HepG2 (cell line): ENCODE measurements at regions not wholly inside any gene's neighbourhood (a gene's known extent, or its start where the extent isn't known, plus 50 kb on each side); places are given as distances from the start of the nearest gene placed in this dataset.
"Not testable (repeated sequence)": the region's sequence is repeated elsewhere in the genome, so short reads cannot be mapped to it uniquely, and the experiment has no call there.

ENCODE experiments used
- ATAC-seq: fragments of 200-7000 bp; cut with Tn5 transposase; 3 replicates; pipeline ENCODE4 v1.9.1; 2020; ENCODE audit warnings: mild to moderate bottlenecking, moderate library complexity
- BruUV-seq: library from RNA; stranded (reverse); fragments of 400-500 nt; replicated peaks from 2 replicates; lab custom pipeline; 2021; lab: Mats Ljungman, UMichigan
- CTCF ChIA-PET: fragments of 300-600 bp; formaldehyde crosslinking; extraction: SDS; loops from one replicate; lab custom pipeline; 2021; ENCODE audit warnings: low total read pairs, inconsistent platforms, low intra/inter-chr PET ratio; lab: Yijun Ruan, JAX
- POLR2A ChIA-PET: fragments of 350-600 bp; sonication (Branson Sonifier 250); formaldehyde crosslinking; loops from one replicate; lab custom pipeline; 2020; ENCODE audit warnings: antibody characterized with exemption, inconsistent platforms; lab: Yijun Ruan, JAX
- DNase-seq: peaks from one replicate; pipeline ENCODE4 v3.0.0-alpha.2; 2015; ENCODE audit warnings: low spot score
- FAIRE-seq: peaks from 3 replicates; lab custom pipeline; 2011; peaks lifted over from hg19 to GRCh38; lab: Jason Lieb, UNC
- H2AFZ ChIP-seq: one replicate; pipeline ENCODE4 v1.6.1; 2011; ENCODE audit warnings: low read length, inconsistent platforms
- H3K27ac ChIP-seq: fragments of 300-600 bp; 3 replicates; pipeline ENCODE4 v1.8.0; 2011; ENCODE audit warnings: mixed run types, mild to moderate bottlenecking, mixed read lengths, low read length, inconsistent platforms; ENCODE audit not compliant: insufficient read depth; ENCODE audit errors: extremely low read length
- H3K27me3 ChIP-seq, 2 experiments: fragments of 200-600 bp in 1 of 2; 2 replicates in 1 of 2; 3 replicates in 1 of 2; pipeline versions ENCODE4 v1.6.0 to v1.8.0; 2011; ENCODE audit warnings: low read length in 2 of 2, mild to moderate bottlenecking in 2 of 2, moderate library complexity in 2 of 2, inconsistent platforms in 1 of 2; ENCODE audit not compliant: insufficient read depth in 2 of 2, control insufficient read depth in 1 of 2
- H3K36me3 ChIP-seq, 2 experiments: fragments of 200-600 bp in 1 of 2; replicated peaks in 1 of 2; 2 replicates in 1 of 2; 3 replicates in 1 of 2; pipeline versions ENCODE4 v1.5.1 to v1.8.0; 2011; ENCODE audit warnings: low read length in 2 of 2, inconsistent platforms in 1 of 2; ENCODE audit not compliant: insufficient read depth in 2 of 2, control insufficient read depth in 1 of 2
- H3K4me1 ChIP-seq: 2 replicates; pipeline ENCODE4 v1.5.1; 2012; ENCODE audit warnings: low read length, inconsistent platforms; ENCODE audit not compliant: insufficient read depth
- H3K4me2 ChIP-seq: 2 replicates; pipeline ENCODE4 v1.6.0; 2011; ENCODE audit warnings: low read depth, low read length, inconsistent platforms
- H3K4me3 ChIP-seq, 3 experiments: fragments of 200-600 bp in 1 of 3; sonication (generic), shearing (Covaris generic) in 1 of 3; replicated peaks in 1 of 3; 2 replicates each; pipeline ENCODE4 v1.5.1; 2011 to 2016; ENCODE audit warnings: low read length in 3 of 3, inconsistent platforms in 2 of 3, low read depth in 2 of 3, mild to moderate bottlenecking in 2 of 3, control low read depth in 1 of 3, mixed read lengths in 1 of 3; ENCODE audit not compliant: insufficient read depth in 1 of 3
- H3K79me2 ChIP-seq: one replicate; pipeline ENCODE4 v1.6.1; 2011; ENCODE audit warnings: low read length, inconsistent platforms; ENCODE audit not compliant: insufficient read depth
- H3K9ac ChIP-seq: 2 replicates; pipeline ENCODE4 v1.6.0; 2011; ENCODE audit warnings: mild to moderate bottlenecking, low read depth, low read length, inconsistent platforms; ENCODE audit not compliant: insufficient read depth
- H3K9me3 ChIP-seq: 2 replicates; pipeline ENCODE4 v1.5.1; 2012; ENCODE audit warnings: mild to moderate bottlenecking, low read length
- H4K20me1 ChIP-seq: 2 replicates; pipeline ENCODE4 v1.6.0; 2011; ENCODE audit warnings: inconsistent platforms, mild to moderate bottlenecking, low read length, moderate library complexity; ENCODE audit not compliant: insufficient read depth
- ARNT2 ChIP-seq: sonication (generic); formaldehyde crosslinking; IDR thresholded peaks from 2 replicates; pipeline ENCODE4 v1.8.0; 2022; ENCODE audit warnings: mild to moderate bottlenecking, low read depth, missing genetic modification reagents, moderate library complexity
- EED ChIP-seq: sonication (generic); formaldehyde crosslinking; IDR thresholded peaks from 2 replicates; pipeline ENCODE4 v1.5.0; 2020; ENCODE audit warnings: mild to moderate bottlenecking, missing genetic modification reagents
- ESRRA ChIP-seq: sonication (generic); formaldehyde crosslinking; IDR thresholded peaks from 2 replicates; pipeline ENCODE4 v1.5.1; 2020; ENCODE audit warnings: mild to moderate bottlenecking, low read depth, missing genetic modification reagents
- HES4 ChIP-seq: sonication (generic); formaldehyde crosslinking; IDR thresholded peaks from 2 replicates; pipeline ENCODE4 v1.9.0; 2021; ENCODE audit warnings: mild to moderate bottlenecking, missing genetic modification reagents, borderline replicate concordance
- KAT8 ChIP-seq: IDR thresholded peaks from 2 replicates; pipeline ENCODE4 v1.6.1; 2016; ENCODE audit warnings: missing genetic modification reagents, missing compliant biosample characterization
- ZNF460 ChIP-seq: sonication (generic); formaldehyde crosslinking; IDR thresholded peaks from 2 replicates; pipeline ENCODE4 v1.5.1; 2020; ENCODE audit warnings: missing genetic modification reagents, mild to moderate bottlenecking, borderline replicate concordance
- ZNF569 ChIP-seq: sonication (generic); formaldehyde crosslinking; IDR thresholded peaks from 2 replicates; pipeline ENCODE4 v1.5.0; 2020; ENCODE audit warnings: mild to moderate bottlenecking, missing genetic modification reagents, moderate library complexity, borderline replicate concordance
- ZNF747 ChIP-seq: sonication (generic); formaldehyde crosslinking; IDR thresholded peaks from 2 replicates; pipeline ENCODE4 v1.8.1; 2023; ENCODE audit warnings: missing genetic modification reagents, mild to moderate bottlenecking, borderline replicate concordance
- WGBS: methylation state at CpG from one replicate; pipeline ENCODE4 v1.1.6; 2017; ENCODE audit warnings: low lambda C conversion rate; 5-methylcytosine and 5-hydroxymethylcytosine counted together
- in situ Hi-C: cut with HindIII; loops from 2 replicates; pipeline ENCODE4 v1.10.0; 2017; ENCODE audit warnings: low pct_unique_long_range_greater_than_20kb; ENCODE audit not compliant: extremely low pct_ligation_motif_present
- intact Hi-C: fragments of 100-400 bp; cut with micrococcal nuclease; formaldehyde crosslinking; loops from one replicate; pipeline ENCODE4 v1.10.0; 2022; ENCODE audit not compliant: unreplicated experiment

DNA sequence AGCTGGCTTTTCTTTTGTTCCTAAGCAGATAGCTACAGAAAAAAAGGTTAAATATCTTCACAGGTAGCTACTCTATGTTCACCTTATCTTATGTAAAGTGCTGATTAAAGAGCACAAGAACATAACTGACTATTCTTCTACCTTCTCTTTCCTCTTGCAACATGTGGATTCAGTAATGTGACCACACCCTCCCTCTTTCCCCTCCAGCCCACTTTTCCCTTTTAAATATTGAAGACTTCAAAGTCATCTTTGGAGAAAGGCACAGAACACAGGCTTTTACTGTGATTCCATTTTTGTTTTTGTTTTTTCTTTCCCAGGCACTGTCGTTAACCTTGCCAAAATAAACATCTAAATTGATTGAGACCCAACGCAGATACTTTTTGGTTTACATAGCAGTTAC lies 418.1 kb upstream of the CDH20 start:
- no peaks in the 10 kb centered on the region for H3K79me2 ChIP-seq
- no peak overlapping the region for H3K4me3 ChIP-seq
- H3K4me1 ChIP-seq = no peaks in the 10 kb centered on the region
- H3K9me3 ChIP-seq = no peaks in the 10 kb centered on the region
- H3K27me3 ChIP-seq = no peaks in the 10 kb centered on the region
- H3K9ac ChIP-seq = no peak overlapping the region
- POLR2A ChIA-PET = no interaction called here
- DNase-seq = no peak
- in situ Hi-C loops (no loop called here), intact Hi-C loops (no loop called here)
- no peaks in the 10 kb centered on the region for H3K36me3 ChIP-seq
- no peak overlapping the region for H2AFZ ChIP-seq
- no peak for FAIRE-seq
- ATAC-seq = no peak
- TF ChIP-seq KAT8 (CRISPR knock-in tag) (no peak), EED (CRISPR knock-in tag) (no peak), HES4 (CRISPR knock-in tag) (no peak), ZNF460 (CRISPR knock-in tag) (no peak), ZNF569 (CRISPR knock-in tag) (no peak), ZNF747 (CRISPR knock-in tag) (no peak), ESRRA (CRISPR knock-in tag) (no peak), ARNT2 (CRISPR knock-in tag) (no peak)
- CTCF ChIA-PET = no interaction called here
- no peak overlapping the region for H3K4me2 ChIP-seq
- no peak overlapping the region for H3K27ac ChIP-seq
- no TSS peak for BruUV-seq
- no peaks in the 10 kb centered on the region for H4K20me1 ChIP-seq
- 0% methylated on average over 2 of the region's 2 CpGs for WGBS

DNA sequence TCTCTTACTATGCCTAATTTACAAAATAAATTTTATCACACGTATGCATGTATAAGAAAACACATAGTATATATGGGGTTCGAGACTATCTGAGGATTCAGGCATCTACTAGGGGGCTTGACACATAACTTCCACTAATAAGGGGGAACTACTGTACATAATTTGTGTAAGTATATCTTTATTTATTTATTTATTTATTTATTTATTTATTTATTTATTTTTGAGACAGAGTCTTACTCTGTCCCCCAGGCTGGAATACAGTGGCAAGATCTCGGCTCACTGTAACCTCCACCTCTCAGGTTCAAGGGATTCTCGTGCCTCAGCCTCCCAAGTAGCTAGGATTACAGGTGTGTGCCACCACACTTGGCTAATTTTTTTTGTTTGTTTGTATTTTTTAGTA lies 414.4 kb upstream of the CDH20 start:
- POLR2A ChIA-PET, H3K4me3 ChIP-seq, H3K9ac ChIP-seq, H3K27ac ChIP-seq, FAIRE-seq, in situ Hi-C loops, intact Hi-C loops, BruUV-seq, H2AFZ ChIP-seq, H3K79me2 ChIP-seq, CTCF ChIA-PET, H3K4me2 ChIP-seq, H3K9me3 ChIP-seq, H3K36me3 ChIP-seq, H3K27me3 ChIP-seq, DNase-seq, ATAC-seq, H4K20me1 ChIP-seq, H3K4me1 ChIP-seq: not testable (repeated sequence)
- WGBS = under 1% methylated on average over 4 of the region's 4 CpGs
